T-cell (primary cell): ENCODE measurements at regions not wholly inside any gene's neighbourhood (a gene's known extent, or its start where the extent isn't known, plus 50 kb on each side); places are given as distances from the start of the nearest gene placed in this dataset.

Source experiments
- ATAC-seq, 4 experiments: fragments of 200-7000 bp in 3 of 4; fragments of 150-1000 bp in 1 of 4; cut with Tn5 transposase; replicated peaks in 1 of 4; 1 replicate in 3 of 4; 2 replicates in 1 of 4; pipeline ENCODE4 v1.10.0; 2021; ENCODE audit warnings: moderate library complexity in 3 of 4, mild to moderate bottlenecking in 2 of 4, moderate number of reproducible peaks in 1 of 4
- CTCF ChIA-PET, 2 donors: fragments of 300-600 bp; sonication (Branson Sonifier 250); formaldehyde crosslinking; loops; one replicate each; lab custom pipeline; 2022; ENCODE audit warnings: antibody characterized with exemption in 2 of 2; lab: Charles Lee
- POLR2A ChIA-PET, 2 donors: fragments of 300-600 bp; sonication (Branson Sonifier 250); formaldehyde crosslinking; loops; one replicate each; lab custom pipeline; 2022; ENCODE audit warnings: antibody characterized with exemption in 2 of 2; lab: Charles Lee
- DNase-seq, 35 experiments: peaks; one replicate each; pipeline versions ENCODE4 v3.0.0 to v3.0.0-alpha.2; 2013 to 2023
- H3K27ac ChIP-seq: one replicate; pipeline ENCODE4 v1.5.1; 2013; ENCODE audit warnings: low read length
- H3K27me3 ChIP-seq, 2 experiments: replicated peaks in 1 of 2; 1 replicate in 1 of 2; 2 replicates in 1 of 2; pipeline versions ENCODE4 v1.6.1 to v1.7.0; 2013; ENCODE audit warnings: low read length in 1 of 2, mixed read lengths in 1 of 2; ENCODE audit not compliant: control insufficient read depth in 2 of 2, insufficient read depth in 2 of 2; ENCODE audit errors: extremely low read depth in 1 of 2
- H3K36me3 ChIP-seq, 2 donors: 1 replicate in 1 of 2; 2 replicates in 1 of 2; pipeline versions ENCODE4 v1.6.1 to v1.7.0; 2013; ENCODE audit warnings: low read length in 1 of 2; ENCODE audit not compliant: control insufficient read depth in 2 of 2, insufficient read depth in 1 of 2; ENCODE audit errors: extremely low read depth in 1 of 2
- H3K4me1 ChIP-seq, 2 experiments: 1 replicate in 1 of 2; 2 replicates in 1 of 2; pipeline versions ENCODE4 v1.6.1 to v1.7.0; 2013; ENCODE audit warnings: low read length in 2 of 2, mixed read lengths in 1 of 2; ENCODE audit not compliant: insufficient read depth in 2 of 2, control insufficient read depth in 1 of 2; ENCODE audit errors: extremely low read depth in 1 of 2
- H3K4me3 ChIP-seq, 2 donors: 1 replicate in 1 of 2; 2 replicates in 1 of 2; pipeline versions ENCODE4 v1.5.1 to v1.7.0; 2013; ENCODE audit warnings: mild to moderate bottlenecking in 2 of 2, low read length in 1 of 2, moderate library complexity in 1 of 2; ENCODE audit not compliant: control insufficient read depth in 1 of 2; ENCODE audit errors: extremely low read depth in 1 of 2
- H3K9me3 ChIP-seq: 2 replicates; pipeline ENCODE4 v1.7.0; 2013
- H3K27ac Mint-ChIP-seq, 2 donors: one replicate each; pipeline ENCODE4 v1.8.0; 2020 to 2021; ENCODE audit warnings: mild to moderate bottlenecking in 2 of 2, mixed read lengths in 2 of 2
- H3K27me3 Mint-ChIP-seq, 2 donors: one replicate each; pipeline ENCODE4 v1.8.0; 2021 to 2022; ENCODE audit warnings: mixed read lengths in 2 of 2
- H3K36me3 Mint-ChIP-seq: one replicate; pipeline ENCODE4 v1.8.0; 2021; ENCODE audit warnings: mixed read lengths
- H3K4me1 Mint-ChIP-seq, 3 donors: one replicate each; pipeline ENCODE4 v1.8.0; 2020 to 2022; ENCODE audit warnings: mixed read lengths in 3 of 3, mild to moderate bottlenecking in 1 of 3
- H3K4me3 Mint-ChIP-seq, 3 donors: one replicate each; pipeline ENCODE4 v1.8.0; 2020 to 2022; ENCODE audit warnings: mild to moderate bottlenecking in 3 of 3, mixed read lengths in 3 of 3, moderate library complexity in 3 of 3
- H3K9me3 Mint-ChIP-seq, 3 donors: one replicate each; pipeline ENCODE4 v1.8.0; 2020 to 2022; ENCODE audit warnings: mixed read lengths in 3 of 3
- WGBS: methylation state at CpG from one replicate; pipeline ENCODE4 v1.1.5; 2013; ENCODE audit warnings: missing lambda C conversion rate; ENCODE audit not compliant: insufficient coverage; 5-methylcytosine and 5-hydroxymethylcytosine counted together

DNA sequence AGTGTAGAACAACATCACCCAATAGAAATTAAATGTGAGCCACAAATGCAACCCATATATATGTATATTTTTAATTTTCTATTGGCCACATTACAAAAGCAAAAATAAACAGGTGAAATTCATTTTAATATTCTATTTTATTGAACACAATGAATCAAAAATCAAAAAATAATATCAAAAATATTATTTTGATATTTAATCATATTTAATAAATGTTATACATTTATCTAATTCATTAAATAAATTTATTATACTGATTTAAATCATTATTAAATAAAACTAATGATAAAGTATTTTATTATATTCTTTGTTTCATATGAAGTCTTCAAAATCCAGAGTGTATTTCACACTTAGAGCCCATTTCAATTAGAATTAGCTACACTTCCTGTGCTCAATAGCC lies 98.4 kb upstream of the MANEA start:
- Histone ChIP-seq H3K9me3 (no peaks in the 10 kb centered on the region), H3K27ac (no peak overlapping the region), H3K4me3 (no peak overlapping the region), H3K36me3 (no peaks in the 10 kb centered on the region), H3K27me3 (no peaks in the 10 kb centered on the region), H3K4me1 (no peaks in the 10 kb centered on the region)
- H3K9me3 Mint-ChIP-seq = peaks cover 0 to 2% (median 0%) of the 10 kb centered on the region in 3 donors
- ChIA-PET POLR2A (no interaction called here), CTCF (no interaction called here)
- H3K36me3 Mint-ChIP-seq = no peaks in the 10 kb centered on the region
- peaks cover 0 to 2% of the 10 kb centered on the region in 2 donors for H3K27me3 Mint-ChIP-seq
- DNase-seq (no peak), ATAC-seq (no peak)
- H3K4me3 Mint-ChIP-seq = no peak overlapping the region
- H3K4me1 Mint-ChIP-seq = peaks cover 0 to 2% (median 0%) of the 10 kb centered on the region in 3 donors
- no peak overlapping the region for H3K27ac Mint-ChIP-seq

- Mint-ChIP-seq H3K4me3 (no peak overlapping the region), H3K27ac (no peak overlapping the region), H3K4me1 (peaks cover 0 to 14% (median 11%) of the 10 kb centered on the region in 3 donors), H3K9me3 (no peaks in the 10 kb centered on the region), H3K36me3 (no peaks in the 10 kb centered on the region), H3K27me3 (no peaks in the 10 kb centered on the region)
- Histone ChIP-seq H3K27ac (no peak overlapping the region), H3K4me3 (no peak overlapping the region), H3K9me3 (no peaks in the 10 kb centered on the region), H3K36me3 (no peaks in the 10 kb centered on the region), H3K27me3 (no peaks in the 10 kb centered on the region), H3K4me1 (no peaks in the 10 kb centered on the region)
- CTCF ChIA-PET = no interaction called here
- ATAC-seq (no peak), DNase-seq (no peak)
- POLR2A ChIA-PET = no interaction called here
Measured at GRCh38 chr6:95487817-95488216, 89.5 kb upstream of the MANEA start.

- WGBS = no CpG with 5 or more reads among the region's 3 CpGs
- Histone ChIP-seq H3K4me1 (no peaks in the 10 kb centered on the region), H3K4me3 (no peak overlapping the region), H3K36me3 (no peaks in the 10 kb centered on the region), H3K9me3 (no peaks in the 10 kb centered on the region), H3K27me3 (no peaks in the 10 kb centered on the region), H3K27ac (no peak overlapping the region)
- Mint-ChIP-seq H3K4me1 (peaks cover 0 to 18% (median 14%) of the 10 kb centered on the region in 3 donors), H3K27ac (peak overlapping the region in 1 of 2 donors; percentile 65), H3K27me3 (no peaks in the 10 kb centered on the region), H3K9me3 (no peaks in the 10 kb centered on the region), H3K36me3 (no peaks in the 10 kb centered on the region), H3K4me3 (no peak overlapping the region)
- ChIA-PET POLR2A (no interaction called here), CTCF (no interaction called here)
- DNase-seq (no peak), ATAC-seq (no peak)
Measured at GRCh38 chr6:95489185-95489863, 88.0 kb upstream of the MANEA start.

DNA sequence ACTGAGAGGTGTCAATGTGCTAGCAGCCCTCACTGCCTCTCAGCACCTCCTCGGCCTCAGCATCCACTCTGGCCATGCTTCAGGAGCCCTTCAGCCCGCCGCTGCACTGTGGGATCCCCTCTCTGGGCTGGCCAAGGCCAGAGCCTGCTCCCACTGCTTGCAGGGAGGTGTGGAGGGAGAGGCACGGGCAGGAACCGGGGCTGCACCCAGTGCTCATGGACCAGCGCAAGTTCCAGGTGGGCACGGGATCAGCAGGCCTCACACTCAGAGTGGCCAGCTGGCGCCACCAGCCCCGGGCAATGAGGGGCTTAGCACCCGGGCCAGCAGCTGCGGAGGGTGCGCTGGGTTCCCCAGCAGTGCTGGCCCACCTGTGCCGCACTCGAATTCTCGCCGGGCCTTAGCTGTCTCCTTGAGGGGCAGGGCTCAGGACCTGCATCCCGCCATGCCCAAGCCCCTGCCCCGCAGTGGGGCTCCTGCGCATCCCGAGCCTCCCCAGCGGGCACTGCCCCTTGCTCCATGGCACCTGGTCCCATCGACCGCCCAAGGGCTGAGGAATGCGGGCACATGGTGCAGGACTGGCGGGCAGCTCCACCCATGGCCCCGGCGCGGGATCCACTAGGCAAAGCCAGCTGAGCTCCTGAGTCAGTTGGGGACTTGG lies 80.4 kb upstream of the MANEA start:
- Histone ChIP-seq H3K4me3 (no peak overlapping the region), H3K27ac (no peak overlapping the region), H3K27me3 (peaks cover 0 to 3% of the 10 kb centered on the region in 2 experiments), H3K4me1 (no peaks in the 10 kb centered on the region), H3K36me3 (no peaks in the 10 kb centered on the region), H3K9me3 (no peaks in the 10 kb centered on the region)
- Mint-ChIP-seq H3K27ac (no peak overlapping the region), H3K27me3 (peaks cover 0 to 3% of the 10 kb centered on the region in 2 donors), H3K36me3 (no peaks in the 10 kb centered on the region), H3K4me3 (no peak overlapping the region), H3K4me1 (peaks cover 0 to 7% (median 7%) of the 10 kb centered on the region in 3 donors), H3K9me3 (peaks cover 0 to 4% (median 4%) of the 10 kb centered on the region in 3 donors)
- POLR2A ChIA-PET = no interaction called here
- WGBS = 91% methylated on average over 24 of the region's 28 CpGs
- ATAC-seq (no peak), DNase-seq (no peak)
- CTCF ChIA-PET = no interaction called here

DNA sequence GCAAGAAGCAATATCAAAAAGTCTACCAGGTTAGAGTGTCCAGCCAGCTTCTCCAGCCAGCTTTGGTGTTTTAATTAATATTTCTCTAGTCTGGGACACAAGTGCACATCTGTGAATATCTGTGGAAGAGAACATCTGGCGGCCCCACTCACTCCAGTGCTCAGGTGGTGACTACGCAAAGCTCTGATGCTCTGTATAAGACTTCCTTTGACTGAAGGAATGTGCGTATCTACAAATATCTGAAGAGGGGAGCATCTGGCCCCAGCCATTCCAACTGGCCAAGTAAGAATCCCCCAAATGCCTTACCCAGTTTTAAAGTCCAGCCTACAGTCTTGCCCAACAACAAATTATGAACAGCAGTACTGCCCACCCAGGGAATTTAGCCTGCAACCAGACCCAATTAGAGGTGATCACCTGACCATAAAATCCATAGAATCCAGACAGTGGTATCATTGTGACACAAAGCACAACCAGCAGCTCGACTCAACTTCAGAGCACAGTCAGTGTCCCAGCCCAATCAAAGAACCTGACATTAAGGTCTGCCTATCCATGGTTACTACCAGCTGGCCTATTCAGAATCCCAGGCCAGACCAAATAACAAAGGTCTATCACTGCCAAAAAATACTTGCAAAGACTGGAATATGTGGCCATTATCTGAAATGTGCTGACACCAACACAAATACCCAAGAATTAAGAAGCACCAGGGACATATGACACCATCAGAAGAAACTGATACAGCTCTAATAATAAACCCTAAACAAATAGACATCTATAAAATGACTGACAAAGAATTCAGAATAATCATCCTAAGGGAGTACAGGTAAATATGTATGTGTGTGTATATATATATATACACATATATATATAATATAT lies 76.1 kb upstream of the MANEA start:
- Mint-ChIP-seq H3K4me1 (no peaks in the 10 kb centered on the region), H3K27me3 (peaks cover 0 to 3% of the 10 kb centered on the region in 2 donors), H3K9me3 (peaks cover 11 to 16% (median 16%) of the 10 kb centered on the region in 3 donors), H3K36me3 (no peaks in the 10 kb centered on the region), H3K27ac (no peak overlapping the region), H3K4me3 (no peak overlapping the region)
- no peak for DNase-seq
- ChIA-PET POLR2A (no interaction called here), CTCF (no interaction called here)
- WGBS = 91% methylated on average over 3 of the region's 4 CpGs
- peaks cover 3% of the 10 kb centered on the region for H3K9me3 ChIP-seq
- peaks cover 0 to 3% of the 10 kb centered on the region in 2 experiments for H3K27me3 ChIP-seq
- no peak for ATAC-seq
- H3K27ac ChIP-seq = no peak overlapping the region
- H3K4me3 ChIP-seq = no peak overlapping the region
- no peaks in the 10 kb centered on the region for H3K36me3 ChIP-seq
- no peaks in the 10 kb centered on the region for H3K4me1 ChIP-seq

GRCh38 chr6:95503568-95503967 lies 73.8 kb upstream of the MANEA start:
- H3K4me1 Mint-ChIP-seq = no peaks in the 10 kb centered on the region
- H3K36me3 Mint-ChIP-seq = no peaks in the 10 kb centered on the region
- Histone ChIP-seq H3K27ac (no peak overlapping the region), H3K4me3 (no peak overlapping the region), H3K4me1 (no peaks in the 10 kb centered on the region), H3K27me3 (no peaks in the 10 kb centered on the region), H3K36me3 (no peaks in the 10 kb centered on the region), H3K9me3 (peaks cover 3% of the 10 kb centered on the region)
- POLR2A ChIA-PET = no interaction called here
- CTCF ChIA-PET = no interaction called here
- ATAC-seq (no peak), DNase-seq (no peak)
- H3K27ac Mint-ChIP-seq = no peak overlapping the region
- H3K4me3 Mint-ChIP-seq = no peak overlapping the region
- H3K9me3 Mint-ChIP-seq = peaks cover 11 to 12% (median 12%) of the 10 kb centered on the region in 3 donors
- H3K27me3 Mint-ChIP-seq = no peaks in the 10 kb centered on the region
- no CpG with 5 or more reads among the region's 1 CpG for WGBS
